Activated gamma-delta T cell treated with anti-CD3 and anti-CD28 coated beads, Interleukin-2, amount 50 U/mL, for 16 hours (primary cell): ENCODE measurements at regions not wholly inside any gene's neighbourhood (a gene's known extent, or its start where the extent isn't known, plus 50 kb on each side); places are given as distances from the start of the nearest gene placed in this dataset.
A peak's percentile ranks its signal among the peaks of the same experiment; 100 is the strongest.
"Not testable (repeated sequence)": the region's sequence is repeated elsewhere in the genome, so short reads cannot be mapped to it uniquely, and the experiment has no call there.

Source experiments
- DNase-seq: peaks from one replicate; pipeline ENCODE4 v3.0.0-alpha.2; 2020; ENCODE audit warnings: low read depth

- DNase-seq: not testable (repeated sequence)
Measured at GRCh38 chr1:161454865-161455707, 50.2 kb upstream of the FCGR2A start.

GRCh38 chr1:161453950-161454864, 51.0 kb upstream of the FCGR2A start:
- not testable (repeated sequence) for DNase-seq

- DNase-seq: not testable (repeated sequence)
Measured at GRCh38 chr1:161451698-161452348, 53.4 kb upstream of the FCGR2A start.

- DNase-seq: not testable (repeated sequence)
Measured at GRCh38 chr1:161447760-161448332, 57.4 kb upstream of the FCGR2A start.

- DNase-seq: not testable (repeated sequence)
Measured at GRCh38 chr1:161447040-161447759, 58.1 kb upstream of the FCGR2A start.

GRCh38 chr1:161444725-161445124, 60.5 kb upstream of the FCGR2A start:
- DNase-seq: not testable (repeated sequence)

- not testable (repeated sequence) for DNase-seq
Measured at GRCh38 chr1:161444255-161444654, 61.0 kb upstream of the FCGR2A start.

- peak; percentile 32 for DNase-seq
Measured at GRCh38 chr1:161440312-161440894, 64.9 kb upstream of the FCGR2A start.

- no peak for DNase-seq
Measured at GRCh38 chr1:161439280-161440232, 65.7 kb upstream of the FCGR2A start.

GRCh38 chr1:161433191-161433590, 65.5 kb upstream of the CFAP126 start:
- DNase-seq: not testable (repeated sequence)

GRCh38 chr1:161432091-161432490, 64.4 kb upstream of the CFAP126 start:
- no peak for DNase-seq

GRCh38 chr1:161427733-161428516, 60.2 kb upstream of the CFAP126 start:
- DNase-seq: no peak

GRCh38 chr1:161422914-161423313, 55.2 kb upstream of the CFAP126 start:
- DNase-seq: not testable (repeated sequence)

GRCh38 chr1:161421456-161421855, 53.8 kb upstream of the CFAP126 start:
- no peak for DNase-seq

GRCh38 chr1:161420763-161421455, 53.2 kb upstream of the CFAP126 start:
- no peak for DNase-seq

GRCh38 chr1:161417536-161417935, 49.9 kb upstream of the CFAP126 start:
- not testable (repeated sequence) for DNase-seq
